ENCODE measurements at regions not wholly inside any gene's neighbourhood (a gene's known extent, or its start where the extent isn't known, plus 50 kb on each side); places are given as distances from the start of the nearest gene placed in this dataset.

DNA sequence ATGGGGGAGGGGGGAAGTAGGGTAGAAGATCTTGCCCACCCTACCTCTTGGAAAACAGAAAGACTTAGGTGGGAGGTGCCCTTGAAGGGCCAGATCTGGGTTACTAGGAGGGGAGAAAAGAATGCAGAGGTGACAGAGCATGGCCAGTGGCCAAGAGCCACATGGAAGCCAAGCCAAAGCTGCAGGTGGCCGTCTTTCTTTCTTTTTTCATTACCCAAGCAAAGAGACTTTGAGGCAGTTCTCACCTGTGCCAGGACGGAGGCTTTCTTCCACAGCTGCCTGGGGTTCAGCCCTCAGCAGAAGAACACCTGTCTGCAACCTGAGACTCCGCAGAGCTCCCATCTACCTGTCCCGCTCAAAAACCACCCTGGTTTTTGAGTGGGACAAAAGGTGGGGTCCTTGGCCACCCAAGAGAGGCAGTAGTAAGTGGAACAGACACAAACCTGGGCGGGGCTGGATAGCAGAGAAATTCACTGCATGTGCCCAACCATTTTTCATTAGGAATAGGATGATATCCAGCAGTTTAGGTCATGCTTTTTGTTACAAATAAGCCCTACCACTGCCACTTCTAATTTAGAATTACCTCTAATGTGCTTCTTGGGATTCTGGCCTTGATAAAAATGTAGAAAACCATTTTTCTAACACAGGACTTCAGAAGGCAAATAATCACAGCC, 116.5 kb downstream of the DYRK2 start:
- no peak overlapping the region for H3K4me3 ChIP-seq
- intact Hi-C loops (cut with DNase I): no loop called here
- no peak overlapping the region for H3K27ac ChIP-seq
- no peaks in the 10 kb centered on the region for H3K4me1 ChIP-seq (ENCODE audit: insufficient read depth)
- DNase-seq: no peak
- H3K36me3 ChIP-seq: no peaks in the 10 kb centered on the region
- 89 to 94% (median 89%) methylated on average over 5 of the region's 5 CpGs for WGBS, 3 donors
- TF ChIP-seq, protein P1, sequence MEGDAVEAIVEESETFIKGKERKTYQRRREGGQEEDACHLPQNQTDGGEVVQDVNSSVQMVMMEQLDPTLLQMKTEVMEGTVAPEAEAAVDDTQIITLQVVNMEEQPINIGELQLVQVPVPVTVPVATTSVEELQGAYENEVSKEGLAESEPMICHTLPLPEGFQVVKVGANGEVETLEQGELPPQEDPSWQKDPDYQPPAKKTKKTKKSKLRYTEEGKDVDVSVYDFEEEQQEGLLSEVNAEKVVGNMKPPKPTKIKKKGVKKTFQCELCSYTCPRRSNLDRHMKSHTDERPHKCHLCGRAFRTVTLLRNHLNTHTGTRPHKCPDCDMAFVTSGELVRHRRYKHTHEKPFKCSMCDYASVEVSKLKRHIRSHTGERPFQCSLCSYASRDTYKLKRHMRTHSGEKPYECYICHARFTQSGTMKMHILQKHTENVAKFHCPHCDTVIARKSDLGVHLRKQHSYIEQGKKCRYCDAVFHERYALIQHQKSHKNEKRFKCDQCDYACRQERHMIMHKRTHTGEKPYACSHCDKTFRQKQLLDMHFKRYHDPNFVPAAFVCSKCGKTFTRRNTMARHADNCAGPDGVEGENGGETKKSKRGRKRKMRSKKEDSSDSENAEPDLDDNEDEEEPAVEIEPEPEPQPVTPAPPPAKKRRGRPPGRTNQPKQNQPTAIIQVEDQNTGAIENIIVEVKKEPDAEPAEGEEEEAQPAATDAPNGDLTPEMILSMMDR (IDR thresholded peaks at IDR 0.05): no peak
- TF ChIP-seq EP300 (IDR thresholded peaks at IDR 0.05) (no peak), POLR2A (IDR thresholded peaks at IDR 0.05) (no peak)
- no peaks in the 10 kb centered on the region for H3K9me3 ChIP-seq
- H3K27me3 ChIP-seq: no peaks in the 10 kb centered on the region

DNA sequence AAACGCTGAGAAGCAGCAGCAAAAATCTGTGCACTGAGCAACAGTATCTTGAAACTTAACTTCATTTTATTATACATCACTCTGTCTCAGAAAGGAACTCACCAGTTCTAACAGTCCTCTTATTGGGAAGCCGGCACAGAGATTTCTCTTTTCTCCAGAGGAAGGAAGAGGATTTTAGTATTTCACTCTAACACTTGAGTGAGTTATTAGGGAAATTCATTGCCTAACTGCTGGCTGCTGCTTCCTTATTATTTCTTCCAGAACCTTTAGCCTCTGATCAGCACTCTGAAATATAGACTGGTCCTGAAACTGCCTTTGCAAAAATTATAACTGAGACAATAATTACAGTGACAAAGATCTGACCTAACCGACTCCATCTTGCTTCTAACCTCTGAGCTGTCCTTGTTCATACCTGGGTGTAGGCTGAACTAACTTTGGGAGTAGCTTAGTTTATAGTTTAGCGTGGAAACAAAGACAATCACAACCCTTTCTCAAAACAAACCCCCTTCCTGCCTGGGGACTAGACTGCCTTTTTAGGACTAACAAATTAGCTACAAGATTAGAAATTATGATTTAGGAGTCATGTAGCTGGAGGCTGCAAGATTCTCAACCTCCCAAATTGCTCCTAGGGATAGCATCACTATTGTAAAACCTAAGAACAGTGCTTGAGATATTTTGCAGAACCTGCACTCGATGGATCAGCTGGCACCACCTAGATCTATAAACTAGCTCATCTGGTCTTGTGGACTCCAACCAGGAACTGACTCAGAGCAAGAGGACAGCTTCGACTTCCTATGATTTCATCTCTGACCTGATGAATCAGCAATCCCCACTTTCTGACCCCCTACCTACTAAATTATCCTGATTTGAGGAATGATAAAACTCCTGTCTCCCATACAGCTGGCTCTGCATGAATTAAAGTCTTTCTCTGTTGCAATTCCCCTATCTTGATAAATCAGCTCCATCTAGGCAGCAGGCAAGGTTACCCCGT, 117.5 kb downstream of the DYRK2 start:
- Histone ChIP-seq H3K4me1 (ENCODE audit: insufficient read depth) (no peaks in the 10 kb centered on the region), H3K9me3 (no peaks in the 10 kb centered on the region), H3K27ac (no peak overlapping the region), H3K36me3 (no peaks in the 10 kb centered on the region), H3K27me3 (no peaks in the 10 kb centered on the region), H3K4me3 (no peak overlapping the region)
- WGBS, 3 donors: 51 to 65% (median 63%) methylated on average over 7 of the region's 7 CpGs
- no peak for TF ChIP-seq EP300 (IDR thresholded peaks at IDR 0.05)
- no peak for TF ChIP-seq POLR2A (IDR thresholded peaks at IDR 0.05)
- TF ChIP-seq, protein P1 (IDR thresholded peaks at IDR 0.05): no peak
- intact Hi-C loops (cut with DNase I): no loop called here
- no peak for DNase-seq

DNA sequence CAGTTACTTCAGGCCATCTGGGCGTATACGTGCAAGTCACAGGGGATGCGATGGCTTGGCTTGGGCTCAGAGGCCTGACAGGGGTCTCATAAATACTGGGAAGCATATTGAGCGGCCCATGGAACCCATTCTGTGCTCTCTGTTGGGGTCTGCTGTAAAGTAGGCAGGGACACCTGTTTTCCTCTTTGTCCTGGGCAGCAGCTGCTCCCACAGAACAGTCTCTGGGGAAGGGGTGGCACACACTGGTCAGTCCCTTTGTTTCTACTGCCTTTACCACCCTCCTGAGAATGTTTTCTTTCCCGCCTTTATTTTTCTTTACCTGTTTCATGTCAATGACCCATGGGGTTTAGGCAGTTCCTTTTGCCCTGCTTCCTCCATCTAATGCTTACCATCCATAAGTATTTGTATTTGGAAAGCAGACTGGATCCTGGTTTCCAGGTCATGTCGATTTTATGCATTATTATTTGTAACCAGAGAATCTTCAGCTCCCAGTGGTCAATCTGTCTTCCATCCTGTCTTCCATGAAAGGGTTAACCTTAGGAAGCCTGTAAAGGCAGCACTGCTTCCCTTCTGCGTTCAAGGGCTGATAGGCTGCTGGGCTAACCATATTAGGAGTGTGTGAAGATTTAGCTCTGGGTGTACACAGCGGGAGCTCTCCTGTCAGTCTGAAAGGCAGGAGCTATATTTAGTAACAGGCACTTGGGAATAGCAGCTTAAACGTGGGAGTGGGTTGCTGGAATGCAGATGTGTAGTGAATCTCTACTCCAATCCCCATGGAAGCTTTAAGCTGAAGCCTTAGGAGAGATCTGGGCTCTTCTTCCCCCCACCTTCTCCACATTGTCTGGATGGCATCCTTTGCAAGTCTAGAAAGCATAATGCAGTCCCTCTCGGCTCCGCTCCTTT, 124.0 kb downstream of the DYRK2 start:
- 34 to 40% (median 40%) methylated on average over 11 of the region's 11 CpGs for WGBS, 3 donors
- TF ChIP-seq, protein P1 (IDR thresholded peaks at IDR 0.05): no peak
- no peak for TF ChIP-seq EP300 (IDR thresholded peaks at IDR 0.05)
- no peak for TF ChIP-seq POLR2A (IDR thresholded peaks at IDR 0.05)
- no peaks in the 10 kb centered on the region for H3K9me3 ChIP-seq
- peaks cover 3% of the 10 kb centered on the region for H3K4me1 ChIP-seq (ENCODE audit: insufficient read depth)
- no peak for DNase-seq
- no peaks in the 10 kb centered on the region for H3K36me3 ChIP-seq
- H3K27me3 ChIP-seq: no peaks in the 10 kb centered on the region
- no peak overlapping the region for H3K27ac ChIP-seq
- no peak overlapping the region for H3K4me3 ChIP-seq
- intact Hi-C loops (cut with DNase I): no loop called here

DNA sequence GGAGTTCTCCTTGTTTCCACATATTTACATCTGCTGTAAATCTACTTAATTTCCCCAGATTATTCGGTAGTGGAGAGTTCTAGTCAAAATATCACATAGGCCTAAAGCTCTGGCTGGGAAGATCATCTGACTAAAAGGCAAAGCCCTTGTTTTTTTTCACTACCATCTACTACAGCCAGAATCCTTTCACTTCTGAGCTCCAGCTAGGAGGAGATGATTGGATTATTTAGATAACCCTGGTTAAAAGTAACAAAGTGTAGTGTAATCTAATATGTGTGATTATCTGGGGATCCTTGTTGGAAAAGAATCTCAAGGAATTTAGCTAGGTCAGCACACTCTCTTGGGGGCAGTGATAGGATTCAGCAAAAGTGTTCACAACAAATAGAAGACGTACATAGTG, 125.4 kb downstream of the DYRK2 start:
- 25 to 50% (median 42%) methylated on average over 2 of the region's 2 CpGs for WGBS, 3 donors
- intact Hi-C loops (cut with DNase I): no loop called here

More for the DNA sequence above, 125.4 kb downstream of the DYRK2 start:
- TF ChIP-seq POLR2A (IDR thresholded peaks at IDR 0.05) (no peak), EP300 (IDR thresholded peaks at IDR 0.05) (no peak)
- TF ChIP-seq, protein P1 (IDR thresholded peaks at IDR 0.05): no peak
- DNase-seq: no peak
- H3K4me3 ChIP-seq: no peak overlapping the region
- peaks cover 3% of the 10 kb centered on the region for H3K4me1 ChIP-seq (ENCODE audit: insufficient read depth)
- no peaks in the 10 kb centered on the region for H3K36me3 ChIP-seq
- no peaks in the 10 kb centered on the region for H3K9me3 ChIP-seq
- no peak overlapping the region for H3K27ac ChIP-seq
- no peaks in the 10 kb centered on the region for H3K27me3 ChIP-seq

Measured in ovary (tissue), 7 donors.